Head of caudate nucleus (tissue), 42 donors: ENCODE measurements at regions not wholly inside any gene's neighbourhood (a gene's known extent, or its start where the extent isn't known, plus 50 kb on each side); places are given as distances from the start of the nearest gene placed in this dataset.
A peak's percentile ranks its signal among the peaks of the same experiment; 100 is the strongest.

Experiments
- DNase-seq, 42 donors: peaks; one replicate each; pipeline versions ENCODE4 v3.0.0 to v3.0.0-alpha.2; 2020 to 2021; ENCODE audit warnings: mixed read lengths in 7 of 42
- intact Hi-C: fragments of 100-400 bp; cut with DNase I; formaldehyde crosslinking; loops from one replicate; pipeline ENCODE4 v1.15.0; 2022

GRCh38 chr2:216553482-216554240, 55.0 kb downstream of the RPL37A start:
- DNase-seq: no peak
- intact Hi-C loops: no loop called here

GRCh38 chr2:216554286-216554685, 55.6 kb downstream of the RPL37A start:
- intact Hi-C loops: no loop called here
- DNase-seq: no peak

- DNase-seq: no peak
- intact Hi-C loops: no loop called here
These were observed 56.1 kb downstream of the RPL37A start for GRCh38 chr2:216554755-216555154.

- intact Hi-C loops: no loop called here
- DNase-seq: peak; percentile 28 to 85 (median 70)
These were observed 56.6 kb downstream of the RPL37A start for GRCh38 chr2:216555274-216555673.

GRCh38 chr2:216556202-216556601, 57.6 kb downstream of the RPL37A start:
- intact Hi-C loops: no loop called here
- DNase-seq: no peak

GRCh38 chr2:216557413-216557812, 58.8 kb downstream of the RPL37A start:
- intact Hi-C loops: no loop called here

GRCh38 chr2:216557820-216558219, 59.2 kb downstream of the RPL37A start:
- intact Hi-C loops: no loop called here
- DNase-seq: no peak

More at GRCh38 chr2:216557413-216557812, 58.8 kb downstream of the RPL37A start:
- no peak for DNase-seq

- DNase-seq: no peak
- intact Hi-C loops: no loop called here
These were observed 61.0 kb downstream of the RPL37A start for GRCh38 chr2:216559625-216560156.

GRCh38 chr2:216560838-216561270, 62.2 kb downstream of the RPL37A start:
- intact Hi-C loops: no loop called here
- DNase-seq: peak in 1 of 42 donors; percentile 41

- peak in 3 of 42 donors; percentile 11 to 28 (median 21) for DNase-seq
- intact Hi-C loops: no loop called here
These were observed 64.2 kb downstream of the RPL37A start for GRCh38 chr2:216562696-216563435.

- intact Hi-C loops: no loop called here
- no peak for DNase-seq
These were observed 65.0 kb downstream of the RPL37A start for GRCh38 chr2:216563646-216564045.

- intact Hi-C loops: no loop called here
- DNase-seq: no peak
These were observed 66.0 kb downstream of the RPL37A start for GRCh38 chr2:216564611-216565010.

- intact Hi-C loops: no loop called here
- DNase-seq: no peak
These were observed 67.3 kb upstream of the IGFBP2 start for GRCh38 chr2:216565956-216566355.

GRCh38 chr2:216568576-216568975, 64.6 kb upstream of the IGFBP2 start:
- intact Hi-C loops: no loop called here
- DNase-seq: no peak

GRCh38 chr2:216569765-216570164, 63.5 kb upstream of the IGFBP2 start:
- intact Hi-C loops: no loop called here
- DNase-seq: no peak

- intact Hi-C loops: no loop called here
- no peak for DNase-seq
These were observed 62.9 kb upstream of the IGFBP2 start for GRCh38 chr2:216570357-216570756.

- intact Hi-C loops: no loop called here
- DNase-seq: no peak
These were observed 61.9 kb upstream of the IGFBP2 start for GRCh38 chr2:216571178-216571908.

GRCh38 chr2:216571909-216572513, 61.2 kb upstream of the IGFBP2 start:
- intact Hi-C loops: no loop called here
- DNase-seq: no peak
